ENCODE measurements at regions not wholly inside any gene's neighbourhood (a gene's known extent, or its start where the extent isn't known, plus 50 kb on each side); places are given as distances from the start of the nearest gene placed in this dataset.

DNA sequence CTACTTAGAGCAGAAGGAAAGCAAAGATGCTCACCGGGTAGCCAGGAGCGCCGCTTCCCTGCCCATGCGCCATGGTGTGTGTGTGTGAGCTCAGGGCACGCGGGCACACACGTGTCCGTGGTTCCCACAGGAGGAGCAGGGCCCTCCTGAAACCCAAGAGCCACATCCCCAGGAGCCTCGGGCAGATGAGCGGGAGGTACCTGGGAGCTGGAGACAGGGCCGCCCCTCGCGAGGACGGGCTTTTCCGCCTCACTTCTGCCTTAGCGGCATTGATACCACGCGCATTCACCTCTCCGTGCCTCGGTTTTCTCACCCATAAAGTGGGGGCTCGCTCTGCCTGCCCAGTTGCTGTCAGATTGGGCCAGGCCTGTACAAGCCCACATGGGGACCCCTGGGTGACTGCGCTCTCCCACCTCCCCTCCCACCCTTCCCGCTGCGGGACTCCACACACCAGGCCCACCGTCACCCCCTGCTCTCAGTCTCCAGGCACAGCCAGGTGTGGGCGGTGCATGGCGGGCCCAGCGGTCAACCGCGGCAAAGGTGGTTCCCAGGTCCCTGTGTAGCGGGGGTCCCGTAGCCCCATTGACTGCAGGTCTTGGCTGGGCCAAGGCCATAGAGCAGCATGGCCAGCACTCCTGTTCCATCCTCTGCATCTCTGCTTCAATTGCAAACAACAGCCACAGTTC lies 66.3 kb downstream of the SIK1 start:
- H3K4me3 ChIP-seq (ENCODE audit: low read depth, low read length) = no peak overlapping the region
- TF ChIP-seq CTCF (conservative IDR thresholded peaks at IDR 0.05; ENCODE audit: low read depth, low read length) = no peak
- DNase-seq (ENCODE audit: low read depth) = no peak

DNA sequence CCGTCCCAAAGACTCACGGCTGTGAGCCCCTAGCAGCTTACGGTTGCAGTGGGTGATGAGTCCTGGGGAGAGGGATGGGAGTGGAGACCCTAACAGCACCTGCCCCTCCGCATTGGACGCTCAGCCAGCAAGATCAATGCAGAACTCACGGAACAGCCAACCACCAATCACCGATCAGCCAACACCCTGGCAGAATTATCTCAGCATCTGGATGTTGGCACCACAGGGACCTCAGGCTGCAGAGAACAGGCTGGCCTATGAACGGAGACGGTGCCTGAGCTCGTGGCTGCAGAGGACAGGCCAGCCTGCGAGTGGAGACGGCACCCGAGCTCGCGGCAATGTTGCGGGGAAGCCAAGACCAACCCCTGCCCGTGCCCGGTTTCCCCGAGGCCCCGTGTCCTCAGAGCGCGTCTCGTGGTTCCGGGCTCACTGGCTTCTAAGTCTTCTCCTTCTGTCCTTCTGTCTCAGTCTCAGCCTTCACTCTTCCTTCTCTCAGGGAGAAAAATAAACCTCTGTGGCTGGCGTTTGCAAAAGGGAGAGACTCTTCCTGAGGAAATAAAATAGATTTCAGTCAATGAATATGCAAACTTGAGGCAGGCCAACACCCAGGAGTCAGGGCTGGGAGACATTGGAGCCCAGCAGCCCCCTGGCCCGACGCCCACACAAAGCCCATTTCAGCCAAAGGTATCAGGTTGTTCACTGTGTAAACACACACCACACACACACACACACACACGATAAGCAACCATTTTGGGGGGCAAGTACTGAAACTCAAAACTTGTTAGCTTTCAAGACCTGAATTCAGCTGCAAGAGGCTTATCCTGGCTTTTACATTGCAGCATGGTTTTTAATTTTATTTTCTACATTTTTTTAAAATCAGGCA lies 67.8 kb downstream of the SIK1 start:
- no peak overlapping the region for H3K4me3 ChIP-seq (ENCODE audit: low read depth, low read length)
- TF ChIP-seq CTCF (conservative IDR thresholded peaks at IDR 0.05; ENCODE audit: low read depth, low read length) = no peak
- no peak for DNase-seq (ENCODE audit: low read depth)

- H3K4me3 ChIP-seq (ENCODE audit: low read depth, low read length) = no peak overlapping the region
- no peak for TF ChIP-seq CTCF (conservative IDR thresholded peaks at IDR 0.05; ENCODE audit: low read depth, low read length)
- no peak for DNase-seq (ENCODE audit: low read depth)
These were observed 69.1 kb downstream of the SIK1 start for GRCh38 chr21:43357715-43358430.

DNA sequence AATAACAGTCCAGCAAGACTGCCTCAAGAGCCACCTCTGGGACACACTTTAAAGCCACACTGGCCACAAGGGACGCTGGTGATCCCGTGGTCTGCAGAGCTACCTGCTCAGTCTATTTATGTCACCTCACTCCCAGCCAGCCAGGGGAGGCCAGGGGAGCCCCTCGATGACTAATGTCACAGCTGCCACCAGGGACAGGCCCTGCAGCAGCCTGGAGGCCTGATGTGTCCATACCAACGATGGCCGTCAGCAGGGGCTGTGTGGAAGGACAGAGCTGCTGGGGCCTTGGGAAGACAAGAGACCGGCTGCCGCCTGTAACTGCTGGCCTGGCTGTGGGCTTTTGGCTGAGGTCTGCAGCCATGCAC lies 71.0 kb downstream of the SIK1 start:
- no peak for TF ChIP-seq CTCF (conservative IDR thresholded peaks at IDR 0.05; ENCODE audit: low read depth, low read length)
- DNase-seq (ENCODE audit: low read depth) = no peak
- H3K4me3 ChIP-seq (ENCODE audit: low read depth, low read length) = no peak overlapping the region

- H3K4me3 ChIP-seq (ENCODE audit: low read depth, low read length) = no peak overlapping the region
- DNase-seq (ENCODE audit: low read depth) = no peak
- no peak for TF ChIP-seq CTCF (conservative IDR thresholded peaks at IDR 0.05; ENCODE audit: low read depth, low read length)
These were observed 71.5 kb downstream of the SIK1 start for GRCh38 chr21:43355266-43355924.

- DNase-seq (ENCODE audit: low read depth) = no peak
- H3K4me3 ChIP-seq (ENCODE audit: low read depth, low read length) = no peak overlapping the region
- no peak for TF ChIP-seq CTCF (conservative IDR thresholded peaks at IDR 0.05; ENCODE audit: low read depth, low read length)
These were observed 72.3 kb downstream of the SIK1 start for GRCh38 chr21:43354666-43355065.

Data from epithelial cell of proximal tubule (primary cell).